DLD1 (cell line): ENCODE measurements at regions not wholly inside any gene's neighbourhood (a gene's known extent, or its start where the extent isn't known, plus 50 kb on each side); places are given as distances from the start of the nearest gene placed in this dataset.

Experiments used
- in situ Hi-C: cut with HindIII; loops from 2 replicates; pipeline ENCODE4 v1.10.0; 2017; ENCODE audit warnings: low sequenced_read_pairs

DNA sequence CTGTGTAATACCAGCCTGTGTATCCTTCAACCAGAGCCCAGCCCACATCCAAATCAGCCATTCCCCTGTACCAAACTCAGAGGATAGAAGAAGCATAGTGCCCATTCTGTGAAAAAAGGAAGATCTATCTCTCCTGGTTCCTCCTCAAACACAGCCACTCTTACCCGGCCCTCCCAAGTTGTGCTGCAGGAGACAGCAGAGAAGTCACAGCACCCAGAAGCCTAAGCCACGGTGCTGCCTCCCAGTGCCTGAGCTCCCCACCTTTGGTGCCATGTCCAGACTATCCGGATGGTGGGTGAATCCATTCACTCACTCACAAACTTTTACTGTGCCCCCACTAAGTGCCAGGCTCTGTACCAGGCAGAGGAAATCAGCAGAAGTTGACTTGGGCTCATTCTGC, 166.0 kb upstream of the ZMIZ1 start:
- in situ Hi-C loops, result no loop called here

DNA sequence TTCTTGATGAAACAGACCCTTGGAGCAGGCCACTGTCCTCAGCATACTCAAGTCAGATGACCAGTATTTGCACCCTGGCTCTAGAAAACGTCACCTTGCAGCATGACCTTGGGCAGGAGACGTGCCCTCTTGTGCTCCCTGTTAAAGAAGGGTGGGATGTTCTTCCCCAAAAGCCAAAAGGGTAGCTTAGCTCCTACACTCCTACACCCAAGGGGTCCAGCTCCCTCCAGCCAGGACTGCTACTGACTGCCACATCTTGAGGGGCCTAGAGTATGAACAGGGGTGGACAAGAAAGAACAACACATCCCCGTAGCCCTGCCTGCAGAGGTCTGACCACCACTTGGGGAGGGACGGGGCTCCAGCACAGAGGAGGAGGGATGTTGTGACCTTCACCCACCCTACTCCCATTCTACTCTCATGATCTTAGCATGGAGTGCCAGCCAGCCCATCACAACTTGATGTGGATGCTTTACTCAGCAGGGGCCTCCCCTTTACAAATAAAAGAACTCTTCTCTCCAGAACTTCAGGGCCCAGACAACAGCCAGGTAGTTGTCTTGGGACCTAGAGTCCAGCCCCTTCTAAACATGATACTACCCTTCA, 165.3 kb upstream of the ZMIZ1 start:
- in situ Hi-C loops, result no loop called here

GRCh38 chr10:78904196-78904595, 164.6 kb upstream of the ZMIZ1 start:
- in situ Hi-C loops, result no loop called here

DNA sequence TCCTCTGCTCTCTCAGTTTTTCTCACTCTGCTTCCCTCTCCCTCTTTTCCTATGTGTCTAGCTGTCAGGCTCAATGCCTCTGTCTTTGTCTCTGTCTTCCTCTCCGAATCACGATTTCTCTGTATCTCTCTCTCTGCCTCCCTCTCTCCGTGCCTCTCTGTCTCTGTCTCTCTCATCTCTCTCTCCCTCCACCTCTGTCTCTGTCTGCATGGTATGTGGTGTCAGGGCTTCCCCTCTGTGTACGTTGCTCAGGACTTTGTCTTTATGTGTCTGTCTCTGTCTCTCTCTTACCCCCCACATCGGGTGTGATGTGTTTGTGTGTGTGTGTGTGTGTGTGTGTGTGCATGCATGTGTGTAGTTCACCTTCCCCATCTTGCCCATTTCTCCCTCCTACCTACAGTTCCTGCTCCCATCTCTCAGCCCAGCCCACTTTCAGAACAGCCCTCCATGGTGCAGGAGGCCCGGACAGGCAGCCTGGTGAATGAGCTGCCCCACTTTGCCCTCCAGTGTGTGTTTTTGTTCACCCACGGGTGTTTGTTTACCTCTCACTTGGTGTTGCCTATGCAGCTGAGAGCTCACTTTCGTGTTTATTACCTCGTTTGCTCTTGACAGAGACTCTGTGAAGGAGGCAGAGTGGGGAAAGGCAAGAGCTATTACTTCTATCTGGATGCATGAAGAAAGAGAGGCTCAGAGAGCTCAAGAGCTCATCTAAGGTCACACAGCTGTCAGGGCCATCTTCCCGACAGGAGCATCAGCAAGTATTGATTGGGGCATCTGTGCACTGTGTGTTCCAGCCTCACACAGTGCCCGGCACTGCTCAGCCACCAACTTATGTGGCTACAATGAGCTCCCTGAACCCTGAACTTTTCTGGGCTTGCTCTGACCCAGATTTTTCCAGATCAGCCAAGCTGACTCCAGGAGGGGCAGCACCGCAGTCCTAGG, 163.5 kb upstream of the ZMIZ1 start:
- in situ Hi-C loops, result no loop called here

DNA sequence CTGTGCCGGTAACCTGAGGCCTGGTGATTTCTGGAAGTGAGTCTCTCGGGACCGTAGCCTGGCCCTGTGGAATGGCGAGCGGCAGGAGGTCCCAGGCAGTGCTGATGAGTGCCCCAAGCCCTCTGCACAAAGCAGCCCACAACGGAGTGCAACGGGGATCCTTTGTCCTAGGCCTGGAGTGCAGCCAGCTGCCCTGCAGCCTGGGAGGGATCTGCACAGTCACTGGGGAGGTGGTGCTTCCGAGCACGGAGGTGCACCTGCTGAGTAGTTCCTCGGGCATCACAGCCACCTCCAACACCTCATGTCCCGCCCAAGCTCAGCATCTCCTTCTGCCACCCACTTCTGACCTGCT, 162.8 kb upstream of the ZMIZ1 start:
- in situ Hi-C loops, result no loop called here

GRCh38 chr10:78906734-78907390, 161.9 kb upstream of the ZMIZ1 start:
- in situ Hi-C loops, result no loop called here

DNA sequence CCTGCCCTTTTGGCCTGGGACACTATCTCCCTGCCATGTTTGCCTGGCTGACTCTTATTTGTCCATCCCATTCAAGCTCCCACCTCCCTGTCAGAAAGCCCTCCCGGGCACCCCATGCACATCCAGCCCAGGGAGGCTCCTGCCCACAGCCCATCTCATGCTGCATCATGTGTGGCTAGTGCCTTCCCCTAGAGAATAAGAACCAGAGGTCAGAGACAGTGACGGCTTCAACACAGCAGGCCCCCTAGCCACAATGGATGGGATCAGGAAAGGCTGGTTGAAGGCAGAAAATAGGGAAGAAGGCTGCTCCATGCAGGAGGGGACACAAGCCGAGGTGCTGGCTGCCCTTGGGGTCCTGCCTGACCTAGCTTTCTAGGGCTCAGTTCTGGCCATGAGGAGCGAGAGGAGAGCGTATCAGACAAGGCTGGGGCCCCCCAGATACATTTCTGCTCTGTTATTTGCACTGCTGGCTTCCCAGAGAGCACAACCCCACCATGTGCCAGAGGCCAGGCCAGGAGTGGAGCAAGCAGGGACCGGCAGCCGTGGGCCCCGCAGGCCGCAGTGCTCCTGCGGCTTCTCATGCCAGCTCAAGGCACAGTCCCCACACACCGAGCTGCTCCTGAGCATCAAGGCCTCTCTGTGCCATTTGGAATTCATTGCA, 161.1 kb upstream of the ZMIZ1 start:
- in situ Hi-C loops, result no loop called here

DNA sequence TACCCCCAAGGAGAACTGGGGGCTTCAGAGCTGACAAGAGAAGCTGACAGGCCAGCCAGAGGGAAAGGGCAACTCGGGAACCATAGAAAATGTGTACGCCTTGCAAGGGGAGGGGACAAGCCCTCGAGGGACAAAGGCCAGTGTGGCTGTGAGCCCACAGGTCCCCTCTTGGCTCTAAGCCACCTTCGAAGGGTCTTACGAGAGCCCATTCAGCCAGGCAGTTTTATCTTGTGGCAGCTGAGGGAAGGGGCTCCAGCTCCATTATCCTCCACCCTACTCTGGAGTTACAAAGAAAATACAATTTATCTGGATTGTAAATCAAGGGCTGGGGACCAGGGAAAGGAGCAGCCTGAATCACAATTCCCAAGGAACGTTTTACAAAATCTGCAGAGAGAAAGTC, 159.5 kb upstream of the ZMIZ1 start:
- in situ Hi-C loops, result no loop called here

- in situ Hi-C loops, result no loop called here
These were observed 158.7 kb upstream of the ZMIZ1 start for GRCh38 chr10:78910021-78910420.

GRCh38 chr10:78910476-78910875, 158.3 kb upstream of the ZMIZ1 start:
- in situ Hi-C loops, result no loop called here

- in situ Hi-C loops, result no loop called here
These were observed 157.9 kb upstream of the ZMIZ1 start for GRCh38 chr10:78910886-78911285.

- in situ Hi-C loops, result no loop called here
These were observed 157.0 kb upstream of the ZMIZ1 start for GRCh38 chr10:78911533-78912340.

DNA sequence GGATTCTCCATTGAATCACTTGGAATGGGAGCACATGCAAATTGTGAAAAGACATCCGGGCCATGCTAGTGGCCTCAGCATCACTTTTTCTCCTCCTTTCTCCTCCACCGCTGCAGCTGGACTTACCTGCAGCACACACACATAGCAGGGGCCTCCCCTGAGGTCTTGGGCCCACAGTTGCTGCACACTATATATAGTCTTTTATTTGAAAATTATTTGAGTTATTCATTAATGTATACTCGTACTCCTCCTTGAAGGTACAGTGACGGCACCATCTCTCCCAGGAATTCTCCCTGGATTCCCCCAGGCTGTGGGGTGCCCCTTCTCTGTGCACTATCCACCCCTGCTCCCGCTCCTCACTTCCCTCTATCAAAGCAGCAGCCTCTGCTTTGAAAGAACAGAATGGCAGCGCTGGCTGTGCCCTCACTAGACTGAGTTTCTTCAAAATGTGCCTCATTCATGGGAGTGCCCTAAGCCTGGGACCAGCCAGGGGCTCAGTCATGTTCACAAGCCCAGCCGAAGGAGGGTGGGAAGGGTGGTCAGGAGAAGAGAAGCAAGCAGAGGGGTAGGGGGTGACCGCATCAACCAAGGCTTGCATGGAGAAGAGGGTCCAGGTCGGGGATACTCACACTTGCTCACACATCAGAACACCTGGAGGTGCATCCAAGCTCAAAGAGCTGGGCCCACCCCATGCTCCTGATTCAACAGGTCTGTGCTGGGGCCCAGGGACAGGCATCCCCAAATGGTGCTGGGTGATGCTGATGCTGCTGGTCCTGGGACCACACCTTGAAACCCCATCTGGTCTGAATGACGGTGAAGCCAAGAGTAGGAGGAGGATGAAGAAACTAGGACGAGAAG, 156.2 kb upstream of the ZMIZ1 start:
- in situ Hi-C loops, result no loop called here

DNA sequence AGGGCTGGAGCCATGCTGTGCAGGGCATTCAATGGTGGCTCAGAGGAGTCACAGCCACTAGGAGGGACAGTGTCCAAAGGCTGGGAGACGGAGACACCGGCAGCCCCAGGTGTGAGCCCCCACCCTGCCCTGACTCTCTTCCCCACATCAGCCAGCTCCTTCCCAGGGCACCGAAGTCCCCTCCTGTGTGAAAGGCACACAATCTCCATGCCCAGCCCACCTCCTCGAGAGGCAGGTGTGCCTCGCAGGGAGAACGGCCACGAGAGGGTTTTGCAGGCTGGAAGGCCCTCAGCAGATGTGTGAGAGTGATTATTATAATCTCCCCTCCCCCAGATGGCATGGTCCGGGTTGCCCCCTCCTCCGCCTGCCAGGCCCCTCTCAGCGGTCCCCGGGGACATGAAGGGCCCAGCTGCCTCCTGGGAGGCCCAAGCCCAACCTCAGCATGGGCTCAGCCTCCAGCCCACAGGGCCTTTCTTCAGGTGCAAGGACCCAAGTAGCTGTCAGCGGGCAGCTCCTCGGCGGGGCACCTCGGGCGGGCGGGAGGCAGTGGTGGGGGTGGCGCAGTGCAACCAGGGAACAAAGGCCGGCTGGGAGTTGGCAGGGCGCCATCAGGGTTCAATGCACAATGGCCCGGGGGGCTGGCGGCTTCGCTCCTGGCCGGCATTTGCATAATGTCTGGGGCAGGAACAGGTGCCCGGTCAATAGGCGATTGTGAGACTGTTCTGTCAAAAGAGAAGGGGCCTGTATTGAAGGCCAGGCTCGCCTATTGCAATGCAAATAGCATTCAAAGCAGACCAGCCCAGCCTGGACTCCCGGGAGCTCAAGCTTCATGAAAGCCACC, 155.3 kb upstream of the ZMIZ1 start:
- in situ Hi-C loops, result no loop called here

- in situ Hi-C loops, result no loop called here
These were observed 154.7 kb upstream of the ZMIZ1 start for GRCh38 chr10:78914060-78914378.

DNA sequence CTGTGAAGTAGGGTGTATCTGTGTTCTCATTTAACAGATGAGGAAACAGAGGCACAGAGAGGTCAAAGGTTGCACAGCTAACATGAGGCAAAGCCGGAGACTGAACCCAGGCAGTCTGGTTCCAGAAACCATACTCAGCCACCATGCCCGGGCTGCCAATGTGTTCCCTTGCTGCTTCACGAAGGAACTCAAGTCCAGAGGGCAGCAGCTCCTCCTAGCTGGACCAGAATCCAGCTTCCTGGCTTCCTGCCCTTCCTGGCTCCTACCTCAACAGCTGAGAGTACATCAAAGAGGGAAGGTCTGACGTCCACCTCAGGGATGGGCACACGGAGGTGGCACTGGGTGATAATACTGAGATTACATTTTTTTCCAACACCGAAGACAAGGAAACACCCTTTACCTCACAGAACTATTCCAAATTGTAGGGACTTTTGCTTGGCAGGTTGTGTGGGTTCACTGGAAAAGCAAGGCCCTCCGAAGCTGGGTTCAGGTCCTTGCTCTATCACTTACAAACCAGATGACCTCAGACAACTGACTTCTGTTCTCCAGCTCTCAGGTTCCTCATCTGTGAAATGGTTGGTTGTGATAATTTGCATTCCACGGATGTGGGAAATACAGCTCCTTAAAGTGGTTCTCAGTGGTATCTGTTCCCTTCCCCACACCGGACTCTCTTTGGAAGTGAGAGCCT, 154.1 kb upstream of the ZMIZ1 start:
- in situ Hi-C loops, result no loop called here

GRCh38 chr10:78915190-78915518, 153.6 kb upstream of the ZMIZ1 start:
- in situ Hi-C loops, result no loop called here

GRCh38 chr10:78916227-78916626, 152.5 kb upstream of the ZMIZ1 start:
- in situ Hi-C loops, result no loop called here
